HEK293 (cell line): ENCODE measurements at regions not wholly inside any gene's neighbourhood (a gene's known extent, or its start where the extent isn't known, plus 50 kb on each side); places are given as distances from the start of the nearest gene placed in this dataset.

ENCODE experiments used
- CTCF ChIA-PET: fragments of 350-600 bp; formaldehyde crosslinking; extraction: SDS; loops from one replicate; lab custom pipeline; 2021; ENCODE audit warnings: antibody characterized with exemption; lab: Yijun Ruan, JAX
- POLR2A ChIA-PET: fragments of 300-600 bp; formaldehyde crosslinking; extraction: SDS; loops from one replicate; lab custom pipeline; 2020; ENCODE audit warnings: antibody characterized with exemption, inconsistent platforms; lab: Yijun Ruan, JAX
- H3K27ac ChIP-seq: fragments of 200-500 bp; sonication (Bioruptor generic); 2 replicates; pipeline ENCODE4 v1.5.1; 2014; ENCODE audit warnings: low read depth, low read length, control low read depth, inconsistent platforms; ENCODE audit errors: extremely low read depth
- H3K36me3 ChIP-seq, 2 experiments: fragments of 200-500 bp in 1 of 2; sonication (Bioruptor generic) in 1 of 2; 1 replicate in 1 of 2; 2 replicates in 1 of 2; pipeline ENCODE4 v1.5.1; 2014 to 2017; ENCODE audit warnings: inconsistent platforms in 2 of 2, low read length in 2 of 2; ENCODE audit not compliant: control insufficient read depth in 2 of 2, insufficient read depth in 1 of 2
- H3K4me1 ChIP-seq: fragments of 200-500 bp; sonication (Bioruptor generic); 2 replicates; pipeline ENCODE4 v1.5.1; 2014; ENCODE audit warnings: mild to moderate bottlenecking, low read length, inconsistent platforms; ENCODE audit not compliant: control insufficient read depth, insufficient read depth
- H3K4me3 ChIP-seq: 2 replicates; pipeline ENCODE4 v1.5.1; 2011; ENCODE audit warnings: low read depth, mild to moderate bottlenecking, control low read depth, low read length, moderate library complexity
- H3K9me3 ChIP-seq: fragments of 200-500 bp; sonication (Bioruptor generic); 2 replicates; pipeline ENCODE4 v1.5.1; 2014; ENCODE audit warnings: low read depth, low read length, inconsistent platforms; ENCODE audit not compliant: control insufficient read depth, insufficient read depth
- BCL11A ChIP-seq: fragments of 450-650 bp; formaldehyde crosslinking; IDR thresholded peaks from 2 replicates; pipeline ENCODE4 v1.5.1; 2016; ENCODE audit warnings: low read depth, missing biosample characterization, missing genetic modification characterization
- GLI2 ChIP-seq: fragments of 450-650 bp; formaldehyde crosslinking; IDR thresholded peaks from 2 replicates; pipeline ENCODE4; 2017; ENCODE audit warnings: missing biosample characterization, missing genetic modification characterization, low read depth, borderline replicate concordance
- GLIS2 ChIP-seq: fragments of 450-650 bp; formaldehyde crosslinking; IDR thresholded peaks from 2 replicates; pipeline ENCODE4 v1.5.1; 2016; ENCODE audit warnings: missing biosample characterization, missing genetic modification characterization
- HOXA7 ChIP-seq: sonication (generic); formaldehyde crosslinking; IDR thresholded peaks from 2 replicates; pipeline ENCODE4 v1.8.1; 2022; ENCODE audit warnings: missing genetic modification reagents, borderline replicate concordance
- IKZF3 ChIP-seq: fragments of 450-650 bp; IDR thresholded peaks from 2 replicates; pipeline ENCODE4 v1.5.0; 2018; ENCODE audit warnings: missing biosample characterization, mild to moderate bottlenecking, missing genetic modification characterization, moderate library complexity
- KLF7 ChIP-seq: fragments of 450-650 bp; formaldehyde crosslinking; IDR thresholded peaks from 2 replicates; pipeline ENCODE4 v1.5.1; 2016; ENCODE audit warnings: missing biosample characterization, missing genetic modification characterization, borderline replicate concordance
- PRDM1 ChIP-seq: fragments of 450-650 bp; formaldehyde crosslinking; IDR thresholded peaks from 2 replicates; pipeline ENCODE4; 2016; ENCODE audit warnings: missing biosample characterization, missing genetic modification characterization
- SALL2 ChIP-seq: fragments of 450-650 bp; formaldehyde crosslinking; IDR thresholded peaks from 2 replicates; pipeline ENCODE4 v1.5.0; 2017; ENCODE audit warnings: missing biosample characterization, mild to moderate bottlenecking, missing genetic modification characterization, borderline replicate concordance
- SP2 ChIP-seq: fragments of 450-650 bp; formaldehyde crosslinking; IDR thresholded peaks from 2 replicates; pipeline ENCODE4 v1.5.1; 2016; ENCODE audit warnings: missing biosample characterization, missing genetic modification characterization
- TCF7L2 ChIP-seq: IDR thresholded peaks from 2 replicates; pipeline ENCODE4 v1.6.1; 2011; ENCODE audit warnings: low read depth, mild to moderate bottlenecking, inconsistent platforms, low read length, moderate library complexity, borderline replicate concordance
- TRIM28 ChIP-seq: IDR thresholded peaks from 2 replicates; pipeline ENCODE4 v1.6.1; 2011; ENCODE audit warnings: low read length, control low read depth, borderline replicate concordance
- ZNF112 ChIP-seq: fragments of 450-650 bp; formaldehyde crosslinking; IDR thresholded peaks from 2 replicates; pipeline ENCODE4 v1.5.0; 2017; ENCODE audit warnings: missing biosample characterization, missing genetic modification characterization
- ZNF324 ChIP-seq: fragments of 450-650 bp; formaldehyde crosslinking; IDR thresholded peaks from 2 replicates; pipeline ENCODE4 v1.5.1; 2016; ENCODE audit warnings: missing biosample characterization, missing genetic modification characterization
- ZNF423 ChIP-seq: fragments of 450-650 bp; formaldehyde crosslinking; IDR thresholded peaks from 2 replicates; pipeline ENCODE4 v1.5.1; 2016; ENCODE audit warnings: missing biosample characterization, missing genetic modification characterization
- ZNF501 ChIP-seq: fragments of 450-650 bp; formaldehyde crosslinking; IDR thresholded peaks from 2 replicates; pipeline ENCODE4 v1.5.1; 2016; ENCODE audit warnings: missing biosample characterization, missing genetic modification characterization
- ZNF571 ChIP-seq: fragments of 450-650 bp; formaldehyde crosslinking; IDR thresholded peaks from 2 replicates; pipeline ENCODE4 v1.5.0; 2017; ENCODE audit warnings: missing biosample characterization, missing genetic modification characterization
- ZNF664 ChIP-seq: fragments of 450-650 bp; formaldehyde crosslinking; IDR thresholded peaks from 2 replicates; pipeline ENCODE4 v1.5.1; 2016; ENCODE audit warnings: missing biosample characterization, missing genetic modification characterization
- ZNF677 ChIP-seq: fragments of 450-650 bp; IDR thresholded peaks from 2 replicates; pipeline ENCODE4 v1.5.0; 2018; ENCODE audit warnings: missing biosample characterization, mild to moderate bottlenecking, missing genetic modification characterization, moderate library complexity
- ZNF843 ChIP-seq: fragments of 450-650 bp; formaldehyde crosslinking; IDR thresholded peaks from 2 replicates; pipeline ENCODE4 v1.5.1; 2016; ENCODE audit warnings: missing biosample characterization, missing genetic modification characterization
- ZXDB ChIP-seq: fragments of 450-650 bp; formaldehyde crosslinking; IDR thresholded peaks from 2 replicates; pipeline ENCODE4 v1.5.1; 2016; ENCODE audit warnings: missing biosample characterization, missing genetic modification characterization
- TF ChIP-seq, protein P1 (sequence below): fragments of 450-650 bp; formaldehyde crosslinking; IDR thresholded peaks from 2 replicates; pipeline ENCODE4 v1.5.1; 2016; ENCODE audit warnings: missing biosample characterization, missing genetic modification characterization
- TF ChIP-seq, protein P2 (sequence below): fragments of 450-650 bp; formaldehyde crosslinking; IDR thresholded peaks from 2 replicates; pipeline ENCODE4 v1.5.1; 2017; ENCODE audit warnings: missing biosample characterization, missing genetic modification characterization
- TF ChIP-seq, protein P3 (sequence below): sonication (generic); formaldehyde crosslinking; IDR thresholded peaks from 2 replicates; pipeline ENCODE4 v1.8.1; 2022; ENCODE audit warnings: mild to moderate bottlenecking, moderate library complexity, missing genetic modification reagents
- TF ChIP-seq, protein P4 (sequence below): fragments of 450-650 bp; formaldehyde crosslinking; IDR thresholded peaks from 2 replicates; pipeline ENCODE4 v1.5.1; 2016; ENCODE audit warnings: missing biosample characterization, missing genetic modification characterization
- TF ChIP-seq, protein P5 (sequence below): fragments of 450-650 bp; formaldehyde crosslinking; IDR thresholded peaks from 2 replicates; pipeline ENCODE4 v1.5.1; 2016; ENCODE audit warnings: missing biosample characterization, missing genetic modification characterization

DNA sequence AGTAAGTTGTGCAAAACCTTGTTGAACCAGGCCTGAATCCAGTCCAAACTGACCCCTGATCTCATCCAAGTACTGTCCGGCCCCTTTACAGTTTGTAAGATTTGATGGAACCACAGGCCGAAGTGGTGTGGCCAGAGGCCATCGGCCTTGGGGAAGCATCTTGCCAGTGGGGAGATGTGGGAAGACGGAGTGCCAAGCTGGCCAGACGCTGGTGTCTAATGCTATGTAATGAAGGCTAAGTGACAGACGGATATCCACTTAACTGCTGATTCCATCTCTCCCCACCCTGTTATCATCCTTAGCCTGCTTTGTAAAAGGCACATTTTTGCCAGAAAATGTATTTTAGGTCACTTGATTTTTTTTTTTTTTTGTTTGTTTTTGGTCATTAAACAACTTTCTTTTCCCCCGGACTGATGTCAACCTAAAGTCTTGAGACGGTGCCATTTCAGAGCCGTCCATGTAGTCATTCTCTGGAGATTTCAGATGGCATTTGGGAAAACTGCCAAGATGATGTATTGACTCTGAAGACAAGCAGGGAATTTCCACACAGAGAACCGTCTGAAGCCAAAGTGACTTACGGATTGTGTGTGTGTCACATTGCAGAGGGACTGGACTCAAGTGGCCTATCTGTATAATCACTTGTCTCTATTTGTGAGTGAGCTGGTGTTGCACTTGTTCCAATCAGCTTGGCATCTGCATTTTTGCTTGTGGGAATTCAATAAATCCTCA lies 86.5 kb upstream of the MANSC4 start:
- TF ChIP-seq ZNF843 (tag by site-specific recombination) (no peak), BCL11A (no peak), ZNF423 (tag by site-specific recombination) (no peak), ZNF501 (tag by site-specific recombination) (no peak), ZNF324 (no peak), PRDM1 (tag by site-specific recombination) (no peak)
- H3K36me3 ChIP-seq = no peaks in the 10 kb centered on the region
- no peaks in the 10 kb centered on the region for H3K4me1 ChIP-seq
- CTCF ChIA-PET = interaction anchor here (0.7 kb wide), 1 partner anchor 1102 kb away, joined by 3 read pairs; no protein-coding TSS in a partner anchor
- H3K27ac ChIP-seq = no peak overlapping the region
- POLR2A ChIA-PET = interaction anchor here (0.6 kb wide), 1 partner anchor 579 kb away, joined by 3 read pairs; no protein-coding TSS in a partner anchor
- H3K9me3 ChIP-seq = no peaks in the 10 kb centered on the region
- H3K4me3 ChIP-seq = no peak overlapping the region

DNA sequence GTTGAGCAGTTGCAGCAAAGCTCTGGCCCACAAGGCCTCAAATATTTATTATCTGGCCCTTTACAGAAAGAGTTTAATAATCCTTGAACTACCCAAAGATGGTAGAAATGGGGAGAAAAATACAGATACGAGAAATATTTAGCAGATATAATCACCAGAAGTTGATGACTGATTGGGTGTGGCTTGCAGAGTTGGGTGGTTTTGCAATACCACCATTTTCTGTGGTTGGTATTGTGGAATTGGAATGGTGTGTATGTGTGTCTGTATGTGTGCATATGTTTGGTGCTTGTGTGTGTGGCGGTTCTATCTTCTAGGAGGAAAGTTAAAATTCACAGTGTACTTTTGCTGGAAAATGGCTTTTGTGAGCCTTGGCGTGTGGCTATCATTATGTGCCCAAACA lies 85.4 kb upstream of the MANSC4 start:
- ChIA-PET POLR2A (interaction anchor here (0.6 kb wide), 1 partner anchor 580 kb away, joined by 3 read pairs; no protein-coding TSS in a partner anchor), CTCF (no interaction called here)

More for the DNA sequence above, 85.4 kb upstream of the MANSC4 start:
- no peak for TF ChIP-seq SALL2 (tag by site-specific recombination)
- TF ChIP-seq ZNF571 (tag by site-specific recombination) = no peak
- no peak for TF ChIP-seq HOXA7 (CRISPR knock-in tag)
- no peak for TF ChIP-seq ZNF664 (tag by site-specific recombination)
- no peak for TF ChIP-seq ZNF677 (tag by site-specific recombination)
- TF ChIP-seq GLIS2 (tag by site-specific recombination) = no peak
- TF ChIP-seq, protein P1, sequence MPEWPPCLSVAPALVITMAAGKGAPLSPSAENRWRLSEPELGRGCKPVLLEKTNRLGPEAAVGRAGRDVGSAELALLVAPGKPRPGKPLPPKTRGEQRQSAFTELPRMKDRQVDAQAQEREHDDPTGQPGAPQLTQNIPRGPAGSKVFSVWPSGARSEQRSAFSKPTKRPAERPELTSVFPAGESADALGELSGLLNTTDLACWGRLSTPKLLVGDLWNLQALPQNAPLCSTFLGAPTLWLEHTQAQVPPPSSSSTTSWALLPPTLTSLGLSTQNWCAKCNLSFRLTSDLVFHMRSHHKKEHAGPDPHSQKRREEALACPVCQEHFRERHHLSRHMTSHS (tag by site-specific recombination) = no peak
- TF ChIP-seq TCF7L2 = no peak
- no peak for TF ChIP-seq GLI2 (tag by site-specific recombination)
- TF ChIP-seq, protein P2, sequence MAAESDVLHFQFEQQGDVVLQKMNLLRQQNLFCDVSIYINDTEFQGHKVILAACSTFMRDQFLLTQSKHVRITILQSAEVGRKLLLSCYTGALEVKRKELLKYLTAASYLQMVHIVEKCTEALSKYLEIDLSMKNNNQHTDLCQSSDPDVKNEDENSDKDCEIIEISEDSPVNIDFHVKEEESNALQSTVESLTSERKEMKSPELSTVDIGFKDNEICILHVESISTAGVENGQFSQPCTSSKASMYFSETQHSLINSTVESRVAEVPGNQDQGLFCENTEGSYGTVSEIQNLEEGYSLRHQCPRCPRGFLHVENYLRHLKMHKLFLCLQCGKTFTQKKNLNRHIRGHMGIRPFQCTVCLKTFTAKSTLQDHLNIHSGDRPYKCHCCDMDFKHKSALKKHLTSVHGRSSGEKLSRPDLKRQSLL (tag by site-specific recombination) = no peak
- no peak for TF ChIP-seq TRIM28
- TF ChIP-seq, protein P3, sequence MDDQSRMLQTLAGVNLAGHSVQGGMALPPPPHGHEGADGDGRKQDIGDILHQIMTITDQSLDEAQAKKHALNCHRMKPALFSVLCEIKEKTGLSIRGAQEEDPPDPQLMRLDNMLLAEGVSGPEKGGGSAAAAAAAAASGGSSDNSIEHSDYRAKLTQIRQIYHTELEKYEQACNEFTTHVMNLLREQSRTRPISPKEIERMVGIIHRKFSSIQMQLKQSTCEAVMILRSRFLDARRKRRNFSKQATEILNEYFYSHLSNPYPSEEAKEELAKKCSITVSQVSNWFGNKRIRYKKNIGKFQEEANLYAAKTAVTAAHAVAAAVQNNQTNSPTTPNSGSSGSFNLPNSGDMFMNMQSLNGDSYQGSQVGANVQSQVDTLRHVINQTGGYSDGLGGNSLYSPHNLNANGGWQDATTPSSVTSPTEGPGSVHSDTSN = no peak
- no peak for TF ChIP-seq ZXDB
- TF ChIP-seq, protein P4, sequence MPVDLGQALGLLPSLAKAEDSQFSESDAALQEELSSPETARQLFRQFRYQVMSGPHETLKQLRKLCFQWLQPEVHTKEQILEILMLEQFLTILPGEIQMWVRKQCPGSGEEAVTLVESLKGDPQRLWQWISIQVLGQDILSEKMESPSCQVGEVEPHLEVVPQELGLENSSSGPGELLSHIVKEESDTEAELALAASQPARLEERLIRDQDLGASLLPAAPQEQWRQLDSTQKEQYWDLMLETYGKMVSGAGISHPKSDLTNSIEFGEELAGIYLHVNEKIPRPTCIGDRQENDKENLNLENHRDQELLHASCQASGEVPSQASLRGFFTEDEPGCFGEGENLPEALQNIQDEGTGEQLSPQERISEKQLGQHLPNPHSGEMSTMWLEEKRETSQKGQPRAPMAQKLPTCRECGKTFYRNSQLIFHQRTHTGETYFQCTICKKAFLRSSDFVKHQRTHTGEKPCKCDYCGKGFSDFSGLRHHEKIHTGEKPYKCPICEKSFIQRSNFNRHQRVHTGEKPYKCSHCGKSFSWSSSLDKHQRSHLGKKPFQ = no peak
- TF ChIP-seq, protein P5, sequence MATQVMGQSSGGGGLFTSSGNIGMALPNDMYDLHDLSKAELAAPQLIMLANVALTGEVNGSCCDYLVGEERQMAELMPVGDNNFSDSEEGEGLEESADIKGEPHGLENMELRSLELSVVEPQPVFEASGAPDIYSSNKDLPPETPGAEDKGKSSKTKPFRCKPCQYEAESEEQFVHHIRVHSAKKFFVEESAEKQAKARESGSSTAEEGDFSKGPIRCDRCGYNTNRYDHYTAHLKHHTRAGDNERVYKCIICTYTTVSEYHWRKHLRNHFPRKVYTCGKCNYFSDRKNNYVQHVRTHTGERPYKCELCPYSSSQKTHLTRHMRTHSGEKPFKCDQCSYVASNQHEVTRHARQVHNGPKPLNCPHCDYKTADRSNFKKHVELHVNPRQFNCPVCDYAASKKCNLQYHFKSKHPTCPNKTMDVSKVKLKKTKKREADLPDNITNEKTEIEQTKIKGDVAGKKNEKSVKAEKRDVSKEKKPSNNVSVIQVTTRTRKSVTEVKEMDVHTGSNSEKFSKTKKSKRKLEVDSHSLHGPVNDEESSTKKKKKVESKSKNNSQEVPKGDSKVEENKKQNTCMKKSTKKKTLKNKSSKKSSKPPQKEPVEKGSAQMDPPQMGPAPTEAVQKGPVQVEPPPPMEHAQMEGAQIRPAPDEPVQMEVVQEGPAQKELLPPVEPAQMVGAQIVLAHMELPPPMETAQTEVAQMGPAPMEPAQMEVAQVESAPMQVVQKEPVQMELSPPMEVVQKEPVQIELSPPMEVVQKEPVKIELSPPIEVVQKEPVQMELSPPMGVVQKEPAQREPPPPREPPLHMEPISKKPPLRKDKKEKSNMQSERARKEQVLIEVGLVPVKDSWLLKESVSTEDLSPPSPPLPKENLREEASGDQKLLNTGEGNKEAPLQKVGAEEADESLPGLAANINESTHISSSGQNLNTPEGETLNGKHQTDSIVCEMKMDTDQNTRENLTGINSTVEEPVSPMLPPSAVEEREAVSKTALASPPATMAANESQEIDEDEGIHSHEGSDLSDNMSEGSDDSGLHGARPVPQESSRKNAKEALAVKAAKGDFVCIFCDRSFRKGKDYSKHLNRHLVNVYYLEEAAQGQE (tag by site-specific recombination) = no peak
- TF ChIP-seq KLF7 = no peak
- TF ChIP-seq SP2 (tag by site-specific recombination) = no peak
- no peak for TF ChIP-seq ZNF112 (tag by site-specific recombination)
- TF ChIP-seq IKZF3 = no peak
- no peak overlapping the region for H3K4me3 ChIP-seq
- no peaks in the 10 kb centered on the region for H3K9me3 ChIP-seq
- H3K27ac ChIP-seq = no peak overlapping the region
- no peaks in the 10 kb centered on the region for H3K36me3 ChIP-seq
- H3K4me1 ChIP-seq = no peaks in the 10 kb centered on the region
